SK-N-MC (cell line): ENCODE measurements at regions not wholly inside any gene's neighbourhood (a gene's known extent, or its start where the extent isn't known, plus 50 kb on each side); places are given as distances from the start of the nearest gene placed in this dataset.

Source experiments
- EZH2 ChIP-seq: fragments of 200-600 bp; sonication (generic); IDR thresholded peaks from one replicate; pipeline ENCODE4 v1.6.1; 2017; ENCODE audit warnings: antibody characterized with exemption
- POLR2AphosphoS5 ChIP-seq: IDR thresholded peaks from 2 replicates; pipeline ENCODE4 v1.6.1; 2012; ENCODE audit warnings: mild to moderate bottlenecking, low read depth, low read length, borderline replicate concordance

- no peak for TF ChIP-seq EZH2
- no peak for TF ChIP-seq POLR2AphosphoS5
Measured at GRCh38 chr5:13215370-13215769, 729.1 kb downstream of the DNAH5 start.
